ENCODE measurements at regions not wholly inside any gene's neighbourhood (a gene's known extent, or its start where the extent isn't known, plus 50 kb on each side); places are given as distances from the start of the nearest gene placed in this dataset.

DNA sequence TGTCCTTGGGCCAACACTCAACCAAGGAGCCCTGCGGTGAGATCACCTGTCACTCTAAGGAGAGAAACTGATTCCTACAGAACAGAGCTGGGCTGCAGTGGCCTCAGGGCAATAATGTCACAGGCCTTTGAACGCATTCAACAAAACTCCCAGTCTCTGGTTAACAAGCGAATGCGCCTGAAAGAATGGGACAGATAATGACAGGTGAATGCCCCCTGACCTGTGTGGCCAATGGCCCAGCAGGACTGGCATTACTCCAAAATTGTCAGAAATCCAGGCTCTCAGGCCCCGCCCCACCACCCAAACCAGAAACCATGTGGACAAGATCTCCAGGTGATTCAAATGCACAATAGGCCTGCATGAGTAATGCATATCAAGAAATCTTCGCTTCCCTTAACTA, 277.7 kb upstream of the KLF6 start:
- H3K4me3 ChIP-seq (ENCODE audit: control extremely low read depth in 1 of 5, extremely low read depth in 1 of 5, insufficient read depth in 1 of 5, low read depth in 2 of 5, low read length in 4 of 5), result no peak overlapping the region
- ATAC-seq (ENCODE audit: low read depth) (no peak), DNase-seq (no peak)
- no peak overlapping the region for H3K27ac Mint-ChIP-seq
- no peaks in the 10 kb centered on the region for H3K79me2 ChIP-seq (ENCODE audit: control insufficient read depth, insufficient read depth, low read length)
- no peak overlapping the region for H3K27ac ChIP-seq (ENCODE audit: low read length in 2 of 2)
- CTCF ChIA-PET, result no interaction called here
- no peak overlapping the region for H3K4me2 ChIP-seq (replicated peaks; ENCODE audit: low read depth, low read length, poor library complexity, severe bottlenecking)
- H4K20me1 ChIP-seq (ENCODE audit: control insufficient read depth, insufficient read depth, low read length, poor library complexity, severe bottlenecking), result no peaks in the 10 kb centered on the region
- POLR2A ChIA-PET, result no interaction called here
- peaks cover 15 to 24% of the 10 kb centered on the region in 2 donors for H3K4me1 ChIP-seq (ENCODE audit: control insufficient read depth in 2 of 2, insufficient read depth in 2 of 2, low read length in 2 of 2)
- H3K36me3 ChIP-seq (replicated peaks in 1 of 2; ENCODE audit: control extremely low read depth in 1 of 2, control insufficient read depth in 1 of 2, extremely low read depth in 1 of 2, insufficient read depth in 2 of 2, low read length in 1 of 2), result no peaks in the 10 kb centered on the region
- H3K4me3 Mint-ChIP-seq, result no peak overlapping the region
- intact Hi-C loops (cut with micrococcal nuclease), result loop anchor here (5.0 kb wide), 1 partner anchor 55 kb away; no protein-coding TSS in a partner anchor
- H3K9ac ChIP-seq (ENCODE audit: low read length), result no peak overlapping the region
- no peak for TF ChIP-seq CTCF (IDR thresholded peaks at IDR 0.05)
- no peak for TF ChIP-seq EZH2 (IDR thresholded peaks at IDR 0.05; ENCODE audit: borderline replicate concordance, insufficient read depth, low read depth, low read length, poor library complexity, severe bottlenecking)
- WGBS (ENCODE audit: insufficient coverage), result 100% methylated on average over 5 of the region's 6 CpGs
- peaks cover 0 to 3% (median 0%) of the 10 kb centered on the region in 3 donors for H3K9me3 ChIP-seq (ENCODE audit: control extremely low read depth in 1 of 3, control insufficient read depth in 2 of 3, insufficient read depth in 1 of 3, low read length in 2 of 3)
- peaks cover 15% of the 10 kb centered on the region for H3K4me1 Mint-ChIP-seq
- no peak overlapping the region for H2AFZ ChIP-seq (ENCODE audit: insufficient read depth, low read depth, low read length, poor library complexity, severe bottlenecking)
- no peaks in the 10 kb centered on the region for H3K27me3 ChIP-seq (replicated peaks in 1 of 4; ENCODE audit: control extremely low read depth in 1 of 4, control insufficient read depth in 3 of 4, insufficient read depth in 4 of 4, low read length in 3 of 4)
- H3K27me3 Mint-ChIP-seq, result no peaks in the 10 kb centered on the region
- no peaks in the 10 kb centered on the region for H3K9me3 Mint-ChIP-seq (ENCODE audit: insufficient read depth)

- WGBS (ENCODE audit: insufficient coverage), result no CpG with 5 or more reads among the region's 2 CpGs
- Mint-ChIP-seq H3K4me1 (peaks cover 15% of the 10 kb centered on the region), H3K27ac (no peak overlapping the region), H3K27me3 (no peaks in the 10 kb centered on the region), H3K4me3 (no peak overlapping the region), H3K9me3 (ENCODE audit: insufficient read depth) (no peaks in the 10 kb centered on the region)
- POLR2A ChIA-PET, result no interaction called here
- Histone ChIP-seq H4K20me1 (ENCODE audit: control insufficient read depth, insufficient read depth, low read length, poor library complexity, severe bottlenecking) (no peaks in the 10 kb centered on the region), H3K27ac (ENCODE audit: low read length in 2 of 2) (no peak overlapping the region), H3K4me2 (replicated peaks; ENCODE audit: low read depth, low read length, poor library complexity, severe bottlenecking) (no peak overlapping the region), H3K36me3 (replicated peaks in 1 of 2; ENCODE audit: control extremely low read depth in 1 of 2, control insufficient read depth in 1 of 2, extremely low read depth in 1 of 2, insufficient read depth in 2 of 2, low read length in 1 of 2) (no peaks in the 10 kb centered on the region), H3K4me1 (ENCODE audit: control insufficient read depth in 2 of 2, insufficient read depth in 2 of 2, low read length in 2 of 2) (peaks cover 9 to 18% of the 10 kb centered on the region in 2 donors), H3K9me3 (ENCODE audit: control extremely low read depth in 1 of 3, control insufficient read depth in 2 of 3, insufficient read depth in 1 of 3, low read length in 2 of 3) (peaks cover 0 to 3% (median 0%) of the 10 kb centered on the region in 3 donors), H3K79me2 (ENCODE audit: control insufficient read depth, insufficient read depth, low read length) (no peaks in the 10 kb centered on the region), H3K4me3 (ENCODE audit: control extremely low read depth in 1 of 5, extremely low read depth in 1 of 5, insufficient read depth in 1 of 5, low read depth in 2 of 5, low read length in 4 of 5) (no peak overlapping the region), H3K9ac (ENCODE audit: low read length) (no peak overlapping the region), H2AFZ (ENCODE audit: insufficient read depth, low read depth, low read length, poor library complexity, severe bottlenecking) (no peak overlapping the region), H3K27me3 (replicated peaks in 1 of 4; ENCODE audit: control extremely low read depth in 1 of 4, control insufficient read depth in 3 of 4, insufficient read depth in 4 of 4, low read length in 3 of 4) (no peaks in the 10 kb centered on the region)
- CTCF ChIA-PET, result no interaction called here
- DNase-seq (no peak), ATAC-seq (ENCODE audit: low read depth) (no peak)
- intact Hi-C loops (cut with micrococcal nuclease), result loop anchor here (5.0 kb wide), 1 partner anchor 55 kb away; no protein-coding TSS in a partner anchor
- TF ChIP-seq EZH2 (IDR thresholded peaks at IDR 0.05; ENCODE audit: borderline replicate concordance, insufficient read depth, low read depth, low read length, poor library complexity, severe bottlenecking) (no peak), CTCF (IDR thresholded peaks at IDR 0.05) (no peak)
These were observed 277.1 kb upstream of the KLF6 start for GRCh38 chr10:4062072-4062471.

Data from B cell (primary cell).